B cell (primary cell): ENCODE measurements at regions not wholly inside any gene's neighbourhood (a gene's known extent, or its start where the extent isn't known, plus 50 kb on each side); places are given as distances from the start of the nearest gene placed in this dataset.

Source experiments
- CTCF ChIP-seq: fragments of 200-600 bp; IDR thresholded peaks from one replicate; pipeline ENCODE4 v1.8.0; 2022; ENCODE audit warnings: antibody characterized with exemption, mild to moderate bottlenecking
- EZH2 ChIP-seq: IDR thresholded peaks from 2 replicates; pipeline ENCODE4 v1.6.1; 2012; ENCODE audit warnings: borderline replicate concordance, low read depth, mild to moderate bottlenecking, moderate library complexity, low read length; ENCODE audit not compliant: insufficient read depth, poor library complexity, severe bottlenecking

GRCh38 chr1:229004066-229004833 is 266.7 kb upstream of the RAB4A start:
- TF ChIP-seq CTCF = no peak
- TF ChIP-seq EZH2 = no peak
